GM23248 (cell line): ENCODE measurements at regions not wholly inside any gene's neighbourhood (a gene's known extent, or its start where the extent isn't known, plus 50 kb on each side); places are given as distances from the start of the nearest gene placed in this dataset.

ENCODE experiments used
- DNase-seq: peaks from one replicate; pipeline ENCODE4 v3.0.0-alpha.2; 2015
- H2AFZ ChIP-seq: fragments of 200-600 bp; sonication (generic); 2 replicates; pipeline ENCODE4 v1.6.1; 2016; ENCODE audit warnings: antibody characterized with exemption
- H3F3A ChIP-seq: fragments of 200-600 bp; sonication (generic); 2 replicates; pipeline ENCODE4 v1.6.1; 2016; ENCODE audit warnings: mild to moderate bottlenecking, antibody characterized with exemption, mixed run types; ENCODE audit not compliant: insufficient read depth
- H3K27ac ChIP-seq: fragments of 200-600 bp; sonication (generic); 2 replicates; pipeline ENCODE4 v1.5.1; 2016; ENCODE audit warnings: mild to moderate bottlenecking
- H3K27me3 ChIP-seq: fragments of 200-600 bp; sonication (generic); replicated peaks from 2 replicates; pipeline ENCODE4 v1.6.1; 2016; ENCODE audit warnings: mild to moderate bottlenecking; ENCODE audit not compliant: insufficient read depth
- H3K36me3 ChIP-seq: fragments of 200-600 bp; sonication (generic); 2 replicates; pipeline ENCODE4 v1.6.1; 2016; ENCODE audit warnings: low read depth, mild to moderate bottlenecking
- H3K4me1 ChIP-seq: fragments of 200-600 bp; sonication (generic); 2 replicates; pipeline ENCODE4 v1.6.1; 2016; ENCODE audit warnings: mild to moderate bottlenecking; ENCODE audit not compliant: insufficient read depth
- H3K4me2 ChIP-seq: fragments of 200-600 bp; sonication (generic); one replicate; pipeline ENCODE4 v1.6.1; 2016; ENCODE audit warnings: mild to moderate bottlenecking; ENCODE audit not compliant: unreplicated experiment
- H3K4me3 ChIP-seq: fragments of 200-600 bp; sonication (generic); 2 replicates; pipeline ENCODE4 v1.5.1; 2016; ENCODE audit warnings: mild to moderate bottlenecking
- H3K79me2 ChIP-seq: fragments of 200-600 bp; sonication (generic); 2 replicates; pipeline ENCODE4 v1.6.1; 2016; ENCODE audit warnings: mild to moderate bottlenecking; ENCODE audit not compliant: insufficient read depth
- H3K9ac ChIP-seq: fragments of 200-600 bp; sonication (generic); 2 replicates; pipeline ENCODE4 v1.6.1; 2016; ENCODE audit warnings: mild to moderate bottlenecking
- H3K9me2 ChIP-seq: fragments of 200-600 bp; sonication (generic); 2 replicates; pipeline ENCODE4 v1.6.1; 2016; ENCODE audit warnings: mixed run types, mild to moderate bottlenecking, moderate library complexity; ENCODE audit not compliant: insufficient read depth
- H3K9me3 ChIP-seq: fragments of 200-600 bp; sonication (generic); one replicate; pipeline ENCODE4 v1.6.1; 2017; ENCODE audit warnings: low read depth
- H4K20me1 ChIP-seq: fragments of 200-600 bp; sonication (generic); 2 replicates; pipeline ENCODE4 v1.6.0; 2016; ENCODE audit not compliant: insufficient read depth
- EZH2 ChIP-seq: fragments of 200-600 bp; sonication (generic); IDR thresholded peaks from 2 replicates; pipeline ENCODE4 v1.6.1; 2018; ENCODE audit warnings: antibody characterized with exemption, mild to moderate bottlenecking; ENCODE audit not compliant: insufficient read depth, poor library complexity, severe bottlenecking
- EZH2phosphoT487 ChIP-seq: fragments of 200-600 bp; sonication (generic); IDR thresholded peaks from 2 replicates; pipeline ENCODE4 v1.6.1; 2018; ENCODE audit warnings: antibody characterized with exemption, moderate library complexity, mild to moderate bottlenecking, low read depth; ENCODE audit not compliant: insufficient read depth
- WGBS, 2 experiments: methylation state at CpG; one replicate each; pipeline ENCODE4 v1.1.6; 2015 to 2017; ENCODE audit warnings: low lambda C conversion rate in 2 of 2, low coverage in 1 of 2; ENCODE audit errors: missing lambda C conversion rate in 2 of 2; 5-methylcytosine and 5-hydroxymethylcytosine counted together
- in situ Hi-C: fragments of 300-500 bp; cut with MboI; formaldehyde crosslinking; loops from 2 replicates; pipeline ENCODE4 v1.15.0; 2020

- 59 to 61% methylated on average over 10 of the region's 10 CpGs for WGBS, 2 experiments
- no peaks in the 10 kb centered on the region for H4K20me1 ChIP-seq
- no peaks in the 10 kb centered on the region for H3K36me3 ChIP-seq
- H3F3A ChIP-seq: no peaks in the 10 kb centered on the region
- no peak overlapping the region for H3K27ac ChIP-seq
- H3K27me3 ChIP-seq: no peaks in the 10 kb centered on the region
- no peaks in the 10 kb centered on the region for H3K4me1 ChIP-seq
- no peak overlapping the region for H3K4me2 ChIP-seq
- H3K9me2 ChIP-seq: no peaks in the 10 kb centered on the region
- H3K9ac ChIP-seq: no peak overlapping the region
- no peak for DNase-seq
- H3K79me2 ChIP-seq: no peaks in the 10 kb centered on the region
- TF ChIP-seq EZH2phosphoT487 (no peak), EZH2 (no peak)
- no peaks in the 10 kb centered on the region for H3K9me3 ChIP-seq
- in situ Hi-C loops: no loop called here
- no peak overlapping the region for H3K4me3 ChIP-seq
- no peak overlapping the region for H2AFZ ChIP-seq
Measured at GRCh38 chr20:60107621-60108390, 149.6 kb downstream of the CDH26 start.

GRCh38 chr20:60108397-60108796 is 150.2 kb downstream of the CDH26 start:
- H3F3A ChIP-seq: no peaks in the 10 kb centered on the region
- H3K4me1 ChIP-seq: no peaks in the 10 kb centered on the region
- TF ChIP-seq EZH2phosphoT487 (no peak), EZH2 (no peak)
- H3K4me3 ChIP-seq: no peak overlapping the region
- in situ Hi-C loops: no loop called here
- H3K9me2 ChIP-seq: no peaks in the 10 kb centered on the region
- DNase-seq: no peak
- H4K20me1 ChIP-seq: no peaks in the 10 kb centered on the region
- no peaks in the 10 kb centered on the region for H3K36me3 ChIP-seq
- H3K79me2 ChIP-seq: no peaks in the 10 kb centered on the region
- H3K9ac ChIP-seq: no peak overlapping the region
- no peaks in the 10 kb centered on the region for H3K9me3 ChIP-seq
- no peak overlapping the region for H2AFZ ChIP-seq
- H3K4me2 ChIP-seq: no peak overlapping the region
- WGBS, 2 experiments: 75 to 79% methylated on average over 5 of the region's 5 CpGs
- H3K27ac ChIP-seq: no peak overlapping the region
- no peaks in the 10 kb centered on the region for H3K27me3 ChIP-seq

- in situ Hi-C loops: no loop called here
Measured at GRCh38 chr20:60113024-60113724, 155.0 kb downstream of the CDH26 start.

GRCh38 chr20:60113771-60114170 is 155.5 kb downstream of the CDH26 start:
- no peak overlapping the region for H3K9ac ChIP-seq
- TF ChIP-seq EZH2 (no peak), EZH2phosphoT487 (no peak)
- no peak overlapping the region for H3K4me3 ChIP-seq
- no peak overlapping the region for H3K27ac ChIP-seq
- H3F3A ChIP-seq: no peaks in the 10 kb centered on the region
- H3K79me2 ChIP-seq: no peaks in the 10 kb centered on the region
- no peak overlapping the region for H3K4me2 ChIP-seq
- 0 out of 2 replicates have a peak, but pooled peaks cover 4% of the 10 kb centered on the region for H3K4me1 ChIP-seq
- H3K27me3 ChIP-seq: peaks cover 10% of the 10 kb centered on the region
- H3K9me2 ChIP-seq: no peaks in the 10 kb centered on the region
- H3K36me3 ChIP-seq: no peaks in the 10 kb centered on the region
- H2AFZ ChIP-seq: no peak overlapping the region
- H4K20me1 ChIP-seq: no peaks in the 10 kb centered on the region
- no peak for DNase-seq
- in situ Hi-C loops: no loop called here
- WGBS, 2 experiments: 48 to 58% methylated on average over 6 of the region's 6 CpGs
- H3K9me3 ChIP-seq: no peaks in the 10 kb centered on the region

More at GRCh38 chr20:60113024-60113724, 155.0 kb downstream of the CDH26 start:
- Histone ChIP-seq H3K4me2 (no peak overlapping the region), H3K9me2 (no peaks in the 10 kb centered on the region), H3K9me3 (no peaks in the 10 kb centered on the region), H2AFZ (no peak overlapping the region), H3K4me1 (0 out of 2 replicates have a peak, but pooled peaks cover 4% of the 10 kb centered on the region), H3K4me3 (no peak overlapping the region), H3K36me3 (no peaks in the 10 kb centered on the region), H4K20me1 (no peaks in the 10 kb centered on the region), H3K27me3 (peaks cover 4% of the 10 kb centered on the region; the same call in 1 of the 2 replicates), H3K9ac (no peak overlapping the region), H3K27ac (no peak overlapping the region), H3F3A (no peaks in the 10 kb centered on the region), H3K79me2 (no peaks in the 10 kb centered on the region)
- TF ChIP-seq EZH2: no peak
- 57 to 61% methylated on average over 11 of the region's 11 CpGs for WGBS, 2 experiments
- DNase-seq: no peak
